ENCODE measurements at regions not wholly inside any gene's neighbourhood (a gene's known extent, or its start where the extent isn't known, plus 50 kb on each side); places are given as distances from the start of the nearest gene placed in this dataset.

DNA sequence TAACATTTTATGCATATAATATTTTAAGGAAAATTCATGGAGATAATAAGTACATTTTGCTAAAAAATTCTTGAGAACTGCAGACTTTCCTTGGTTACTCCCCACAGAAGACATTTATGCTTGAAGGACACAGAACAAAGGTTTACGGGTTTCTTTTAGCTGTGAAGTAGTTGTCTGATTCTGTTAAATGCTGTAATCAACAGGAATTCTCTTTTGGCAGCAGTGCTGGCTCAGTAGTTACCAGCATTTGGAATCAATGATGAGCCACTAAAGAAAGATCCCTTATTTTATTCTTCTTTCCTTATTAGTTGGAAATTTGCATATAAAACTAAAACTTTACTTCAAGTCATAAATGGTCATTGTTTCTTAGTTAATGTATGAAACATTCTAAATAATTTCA, 199.3 kb upstream of the FAT4 start:
- TF ChIP-seq, protein P1, sequence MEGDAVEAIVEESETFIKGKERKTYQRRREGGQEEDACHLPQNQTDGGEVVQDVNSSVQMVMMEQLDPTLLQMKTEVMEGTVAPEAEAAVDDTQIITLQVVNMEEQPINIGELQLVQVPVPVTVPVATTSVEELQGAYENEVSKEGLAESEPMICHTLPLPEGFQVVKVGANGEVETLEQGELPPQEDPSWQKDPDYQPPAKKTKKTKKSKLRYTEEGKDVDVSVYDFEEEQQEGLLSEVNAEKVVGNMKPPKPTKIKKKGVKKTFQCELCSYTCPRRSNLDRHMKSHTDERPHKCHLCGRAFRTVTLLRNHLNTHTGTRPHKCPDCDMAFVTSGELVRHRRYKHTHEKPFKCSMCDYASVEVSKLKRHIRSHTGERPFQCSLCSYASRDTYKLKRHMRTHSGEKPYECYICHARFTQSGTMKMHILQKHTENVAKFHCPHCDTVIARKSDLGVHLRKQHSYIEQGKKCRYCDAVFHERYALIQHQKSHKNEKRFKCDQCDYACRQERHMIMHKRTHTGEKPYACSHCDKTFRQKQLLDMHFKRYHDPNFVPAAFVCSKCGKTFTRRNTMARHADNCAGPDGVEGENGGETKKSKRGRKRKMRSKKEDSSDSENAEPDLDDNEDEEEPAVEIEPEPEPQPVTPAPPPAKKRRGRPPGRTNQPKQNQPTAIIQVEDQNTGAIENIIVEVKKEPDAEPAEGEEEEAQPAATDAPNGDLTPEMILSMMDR (IDR thresholded peaks at IDR 0.05; ENCODE audit: partially characterized antibody, unreplicated experiment), result no peak
- H3K4me1 Mint-ChIP-seq (ENCODE audit: low read depth, unreplicated experiment), result no peaks in the 10 kb centered on the region
- no peak for DNase-seq
- H3K4me3 Mint-ChIP-seq (ENCODE audit: unreplicated experiment), result no peak overlapping the region
- no peaks in the 10 kb centered on the region for H3K9me3 Mint-ChIP-seq (ENCODE audit: unreplicated experiment)
- H3K36me3 Mint-ChIP-seq (ENCODE audit: unreplicated experiment), result no peaks in the 10 kb centered on the region
- H3K27me3 Mint-ChIP-seq (ENCODE audit: unreplicated experiment), result no peaks in the 10 kb centered on the region
- no peak overlapping the region for H3K27ac Mint-ChIP-seq (ENCODE audit: unreplicated experiment)

DNA sequence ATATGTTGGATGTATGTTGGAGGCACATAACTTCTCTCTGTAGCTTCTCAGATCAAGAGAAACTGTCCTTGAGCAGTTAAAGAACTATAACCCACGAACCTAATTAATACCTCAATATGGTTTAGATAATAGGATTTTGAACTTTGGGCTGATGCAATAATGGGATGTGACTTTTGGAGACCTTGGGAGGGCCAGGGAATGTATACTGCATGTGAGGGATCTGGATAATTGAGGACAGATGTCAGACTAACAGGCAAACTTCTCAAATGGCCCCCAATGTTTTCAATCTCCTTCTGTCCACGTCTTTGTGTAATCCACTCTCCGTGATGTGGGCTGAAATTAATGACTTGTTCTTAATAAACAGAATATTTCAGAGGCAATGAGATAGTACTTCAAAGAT, 202.2 kb upstream of the FAT4 start:
- Mint-ChIP-seq H3K4me1 (ENCODE audit: low read depth, unreplicated experiment) (no peaks in the 10 kb centered on the region), H3K4me3 (ENCODE audit: unreplicated experiment) (no peak overlapping the region), H3K9me3 (ENCODE audit: unreplicated experiment) (no peaks in the 10 kb centered on the region), H3K36me3 (ENCODE audit: unreplicated experiment) (no peaks in the 10 kb centered on the region), H3K27ac (ENCODE audit: unreplicated experiment) (no peak overlapping the region), H3K27me3 (ENCODE audit: unreplicated experiment) (no peaks in the 10 kb centered on the region)
- TF ChIP-seq, protein P1 (IDR thresholded peaks at IDR 0.05; ENCODE audit: partially characterized antibody, unreplicated experiment), result no peak
- DNase-seq, result no peak

DNA sequence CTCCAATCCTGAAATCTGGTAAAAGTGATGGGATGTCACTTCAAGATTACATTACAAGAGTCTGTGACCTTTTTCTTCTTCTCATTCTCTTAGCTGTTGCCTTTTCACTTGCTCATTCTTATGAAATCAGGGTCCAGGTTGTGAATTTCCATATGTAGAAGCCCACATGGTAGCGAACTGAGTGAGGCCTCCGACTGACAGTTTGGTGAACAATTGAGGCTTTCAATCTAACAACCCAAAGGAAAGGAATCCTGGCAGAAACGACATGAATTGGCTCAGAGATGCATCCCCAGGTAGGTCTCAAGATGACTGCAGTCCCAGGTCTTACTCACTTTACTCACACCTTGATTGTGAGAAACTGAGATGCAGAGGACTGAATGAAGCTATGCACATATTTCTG, 203.4 kb upstream of the FAT4 start:
- no peak for DNase-seq
- no peaks in the 10 kb centered on the region for H3K4me1 Mint-ChIP-seq (ENCODE audit: low read depth, unreplicated experiment)
- no peak overlapping the region for H3K4me3 Mint-ChIP-seq (ENCODE audit: unreplicated experiment)
- H3K36me3 Mint-ChIP-seq (ENCODE audit: unreplicated experiment), result no peaks in the 10 kb centered on the region
- H3K27ac Mint-ChIP-seq (ENCODE audit: unreplicated experiment), result no peak overlapping the region
- TF ChIP-seq, protein P1 (IDR thresholded peaks at IDR 0.05; ENCODE audit: partially characterized antibody, unreplicated experiment), result no peak
- no peaks in the 10 kb centered on the region for H3K27me3 Mint-ChIP-seq (ENCODE audit: unreplicated experiment)
- H3K9me3 Mint-ChIP-seq (ENCODE audit: unreplicated experiment), result no peaks in the 10 kb centered on the region

DNA sequence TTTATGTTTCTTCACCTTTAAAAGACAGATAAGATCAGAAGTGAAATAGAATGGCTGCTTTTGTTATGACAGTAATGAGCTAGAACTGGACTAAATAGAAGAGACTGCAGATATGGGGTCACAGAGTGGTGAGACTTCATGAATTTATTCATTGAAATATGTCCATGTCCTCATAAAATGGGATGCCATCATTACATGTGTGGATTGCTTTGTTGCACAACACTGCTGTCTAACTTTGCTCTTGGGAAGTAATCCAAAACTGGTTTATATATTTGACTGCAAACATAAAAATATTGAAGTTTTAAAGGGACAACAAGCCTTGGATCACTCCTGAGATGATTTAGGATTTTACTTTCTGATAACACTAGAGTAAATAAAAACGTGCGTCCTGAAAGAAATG, 209.2 kb upstream of the FAT4 start:
- no peaks in the 10 kb centered on the region for H3K9me3 Mint-ChIP-seq (ENCODE audit: unreplicated experiment)
- DNase-seq, result no peak
- H3K27ac Mint-ChIP-seq (ENCODE audit: unreplicated experiment), result no peak overlapping the region
- H3K36me3 Mint-ChIP-seq (ENCODE audit: unreplicated experiment), result no peaks in the 10 kb centered on the region
- H3K27me3 Mint-ChIP-seq (ENCODE audit: unreplicated experiment), result no peaks in the 10 kb centered on the region
- no peak overlapping the region for H3K4me3 Mint-ChIP-seq (ENCODE audit: unreplicated experiment)
- H3K4me1 Mint-ChIP-seq (ENCODE audit: low read depth, unreplicated experiment), result peaks cover 7% of the 10 kb centered on the region
- TF ChIP-seq, protein P1 (IDR thresholded peaks at IDR 0.05; ENCODE audit: partially characterized antibody, unreplicated experiment), result no peak

DNA sequence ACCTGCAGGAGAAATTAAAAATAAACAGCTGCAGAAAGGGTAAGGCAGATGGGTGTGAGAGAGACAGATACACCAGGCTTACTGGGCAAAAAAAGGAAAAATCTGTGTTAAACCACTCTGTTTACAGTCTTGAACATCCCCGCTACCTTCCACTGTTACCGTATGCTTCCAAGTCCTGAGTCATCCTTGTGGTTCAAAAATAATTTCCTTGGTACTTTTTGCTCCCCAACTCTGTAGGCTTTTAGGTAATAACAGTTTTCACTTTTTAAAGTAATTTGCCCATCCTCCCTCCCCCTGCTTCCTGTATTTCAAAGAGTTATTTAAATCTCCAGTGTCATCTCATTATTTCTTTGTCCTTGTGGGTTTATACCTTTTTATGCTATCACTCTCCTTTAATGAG, 210.1 kb upstream of the FAT4 start:
- no peaks in the 10 kb centered on the region for H3K36me3 Mint-ChIP-seq (ENCODE audit: unreplicated experiment)
- no peak overlapping the region for H3K27ac Mint-ChIP-seq (ENCODE audit: unreplicated experiment)
- TF ChIP-seq, protein P1 (IDR thresholded peaks at IDR 0.05; ENCODE audit: partially characterized antibody, unreplicated experiment), result no peak
- H3K4me1 Mint-ChIP-seq (ENCODE audit: low read depth, unreplicated experiment), result peaks cover 7% of the 10 kb centered on the region
- no peak overlapping the region for H3K4me3 Mint-ChIP-seq (ENCODE audit: unreplicated experiment)
- no peaks in the 10 kb centered on the region for H3K9me3 Mint-ChIP-seq (ENCODE audit: unreplicated experiment)
- H3K27me3 Mint-ChIP-seq (ENCODE audit: unreplicated experiment), result no peaks in the 10 kb centered on the region
- DNase-seq, result no peak
